PC-3 (cell line): ENCODE measurements at regions not wholly inside any gene's neighbourhood (a gene's known extent, or its start where the extent isn't known, plus 50 kb on each side); places are given as distances from the start of the nearest gene placed in this dataset.
A peak's percentile ranks its signal among the peaks of the same experiment; 100 is the strongest.

Experiments used
- ATAC-seq: fragments of 200-7000 bp; cut with Tn5 transposase; 2 replicates; pipeline ENCODE4 v1.9.1; 2020; ENCODE audit warnings: mild to moderate bottlenecking, moderate library complexity
- BruUV-seq: library from RNA; stranded (reverse); fragments of 400-500 nt; replicated peaks from 2 replicates; lab custom pipeline; 2021; lab: Mats Ljungman, UMichigan
- CTCF ChIA-PET: fragments of 300-600 bp; sonication (Branson Sonifier 250); formaldehyde crosslinking; loops from one replicate; lab custom pipeline; 2022; ENCODE audit warnings: antibody characterized with exemption; lab: Charles Lee
- POLR2A ChIA-PET: fragments of 300-600 bp; sonication (Branson Sonifier 250); formaldehyde crosslinking; loops from one replicate; lab custom pipeline; 2022; ENCODE audit warnings: antibody characterized with exemption; ENCODE audit not compliant: unreplicated experiment; lab: Charles Lee
- DNase-seq: peaks from one replicate; pipeline ENCODE4 v3.0.0-alpha.2; 2015
- H2AFZ ChIP-seq: fragments of 300-600 bp; sonication (generic); 2 replicates; pipeline ENCODE4 v1.6.0; 2016; ENCODE audit warnings: antibody characterized with exemption, low read length
- H3F3A ChIP-seq: fragments of 300-600 bp; sonication (generic); one replicate; pipeline ENCODE4 v1.6.0; 2017; ENCODE audit warnings: antibody characterized with exemption, low read length, control low read depth, mild to moderate bottlenecking; ENCODE audit not compliant: unreplicated experiment
- H3K27ac ChIP-seq: fragments of 300-600 bp; sonication (generic); 2 replicates; pipeline ENCODE4 v1.5.1; 2016; ENCODE audit warnings: mild to moderate bottlenecking, low read length
- H3K27me3 ChIP-seq: fragments of 300-600 bp; sonication (generic); 2 replicates; pipeline ENCODE4 v1.6.1; 2016; ENCODE audit warnings: low read length, mixed read lengths
- H3K36me3 ChIP-seq: fragments of 300-600 bp; sonication (generic); 2 replicates; pipeline ENCODE4 v1.6.1; 2016; ENCODE audit warnings: low read depth, mixed run types, low read length, mixed read lengths
- H3K4me1 ChIP-seq: fragments of 300-600 bp; sonication (generic); 2 replicates; pipeline ENCODE4 v1.5.1; 2016; ENCODE audit warnings: low read length; ENCODE audit not compliant: insufficient read depth
- H3K4me2 ChIP-seq: fragments of 300-600 bp; sonication (generic); 2 replicates; pipeline ENCODE4 v1.6.0; 2016; ENCODE audit warnings: low read length
- H3K4me3 ChIP-seq: fragments of 300-600 bp; sonication (generic); 2 replicates; pipeline ENCODE4 v1.5.1; 2016; ENCODE audit warnings: mild to moderate bottlenecking, low read length, mixed read lengths
- H3K79me2 ChIP-seq: fragments of 300-600 bp; sonication (generic); 2 replicates; pipeline ENCODE4 v1.6.1; 2017; ENCODE audit warnings: low read length, mixed read lengths
- H3K9ac ChIP-seq: fragments of 300-600 bp; sonication (generic); 2 replicates; pipeline ENCODE4 v1.6.0; 2016; ENCODE audit warnings: mild to moderate bottlenecking, low read length
- H3K9me2 ChIP-seq: fragments of 300-600 bp; sonication (generic); replicated peaks from 2 replicates; pipeline ENCODE4 v1.6.1; 2016; ENCODE audit warnings: mixed run types, low read length, mixed read lengths
- H3K9me3 ChIP-seq: fragments of 300-600 bp; sonication (generic); 2 replicates; pipeline ENCODE4 v1.6.1; 2016; ENCODE audit warnings: low read length, mixed read lengths
- H4K20me1 ChIP-seq: fragments of 300-600 bp; sonication (generic); 2 replicates; pipeline ENCODE4 v1.6.1; 2016; ENCODE audit warnings: low read length, mixed read lengths
- CTCF ChIP-seq: fragments of 300-600 bp; sonication (generic); conservative IDR thresholded peaks from 2 replicates; pipeline ENCODE4 v1.5.1; 2017; ENCODE audit warnings: antibody characterized with exemption, low read depth, mild to moderate bottlenecking, low read length
- EZH2 ChIP-seq: fragments of 300-600 bp; sonication (generic); IDR thresholded peaks from one replicate; pipeline ENCODE4 v1.6.1; 2017; ENCODE audit warnings: antibody characterized with exemption, mild to moderate bottlenecking, low read length; ENCODE audit not compliant: unreplicated experiment
- EZH2phosphoT487 ChIP-seq: fragments of 300-600 bp; sonication (generic); IDR thresholded peaks from 2 replicates; pipeline ENCODE4 v1.6.1; 2018; ENCODE audit warnings: mild to moderate bottlenecking, antibody characterized with exemption, low read length, borderline replicate concordance
- intact Hi-C: fragments of 100-400 bp; cut with micrococcal nuclease; formaldehyde crosslinking; loops from 2 replicates; pipeline ENCODE4 v1.9.0; 2023

GRCh38 chr3:27571345-27571744 lies 87.2 kb upstream of the SLC4A7 start:
- H3K4me2 ChIP-seq: no peak overlapping the region
- no peak overlapping the region for H3K4me3 ChIP-seq
- H3K36me3 ChIP-seq: no peaks in the 10 kb centered on the region
- POLR2A ChIA-PET: no interaction called here
- no peak overlapping the region for H3K27ac ChIP-seq
- ATAC-seq: no peak
- intact Hi-C loops: no loop called here
- CTCF ChIA-PET: no interaction called here
- no peaks in the 10 kb centered on the region for H3K27me3 ChIP-seq
- DNase-seq: no peak
- no peaks in the 10 kb centered on the region for H3K9me2 ChIP-seq
- no peak overlapping the region for H2AFZ ChIP-seq
- no peaks in the 10 kb centered on the region for H4K20me1 ChIP-seq
- no peaks in the 10 kb centered on the region for H3K9me3 ChIP-seq
- peaks cover 13% of the 10 kb centered on the region; the same call in 1 of the 2 replicates for H3K4me1 ChIP-seq
- BruUV-seq: no TSS peak
- no peak overlapping the region for H3K9ac ChIP-seq
- TF ChIP-seq EZH2 (no peak), CTCF (no peak)
- no peaks in the 10 kb centered on the region for H3F3A ChIP-seq
- no peaks in the 10 kb centered on the region for H3K79me2 ChIP-seq

GRCh38 chr3:27570421-27571106 lies 86.4 kb upstream of the SLC4A7 start:
- Histone ChIP-seq H3K27ac (no peak overlapping the region), H3F3A (no peaks in the 10 kb centered on the region), H3K79me2 (no peaks in the 10 kb centered on the region), H3K36me3 (no peaks in the 10 kb centered on the region), H4K20me1 (no peaks in the 10 kb centered on the region), H3K4me1 (peaks cover 13% of the 10 kb centered on the region; the same call in 1 of the 2 replicates), H3K9me2 (no peaks in the 10 kb centered on the region), H3K9me3 (no peaks in the 10 kb centered on the region), H3K4me2 (no peak overlapping the region), H3K9ac (no peak overlapping the region), H2AFZ (no peak overlapping the region), H3K4me3 (no peak overlapping the region), H3K27me3 (no peaks in the 10 kb centered on the region)
- no TSS peak for BruUV-seq
- POLR2A ChIA-PET: interaction anchor here (0.7 kb wide), 1 partner anchor 63 kb away, joined by 14 read pairs; no protein-coding TSS in a partner anchor
- CTCF ChIA-PET: no interaction called here
- no peak for ATAC-seq
- TF ChIP-seq EZH2phosphoT487 (no peak), CTCF (no peak), EZH2 (no peak)
- DNase-seq: no peak
- intact Hi-C loops: no loop called here

GRCh38 chr3:27568393-27568792 lies 84.2 kb upstream of the SLC4A7 start:
- Histone ChIP-seq H3K9me3 (no peaks in the 10 kb centered on the region), H3F3A (no peaks in the 10 kb centered on the region), H3K4me2 (peak overlapping the region; percentile 33), H3K27ac (no peak overlapping the region), H3K9ac (no peak overlapping the region), H3K36me3 (no peaks in the 10 kb centered on the region), H3K79me2 (no peaks in the 10 kb centered on the region), H3K27me3 (no peaks in the 10 kb centered on the region), H3K4me3 (no peak overlapping the region), H4K20me1 (no peaks in the 10 kb centered on the region), H3K9me2 (no peaks in the 10 kb centered on the region), H3K4me1 (peaks cover 8% of the 10 kb centered on the region; the same call in 1 of the 2 replicates), H2AFZ (peak overlapping the region; percentile 48)
- ChIA-PET POLR2A (no interaction called here), CTCF (no interaction called here)
- DNase-seq (peak; percentile 87), ATAC-seq (peak; percentile 87)
- intact Hi-C loops: no loop called here
- no peak for TF ChIP-seq EZH2phosphoT487
- no peak for TF ChIP-seq CTCF
- no peak for TF ChIP-seq EZH2
- BruUV-seq: no TSS peak
